ENCODE measurements at regions not wholly inside any gene's neighbourhood (a gene's known extent, or its start where the extent isn't known, plus 50 kb on each side); places are given as distances from the start of the nearest gene placed in this dataset.

GRCh38 chr18:75687626-75688025 is 260.1 kb upstream of the SMIM21 start:
- DNase-seq (ENCODE audit: low spot score), result no peak
- CTCF ChIA-PET (ENCODE audit: unreplicated experiment), result no interaction called here
- Histone ChIP-seq H3K27ac (ENCODE audit: low read depth, low read length, poor library complexity, severe bottlenecking) (no peak overlapping the region), H3K9me2 (ENCODE audit: insufficient read depth, low read length) (no peaks in the 10 kb centered on the region), H3K4me1 (ENCODE audit: insufficient read depth, low read length, poor library complexity, severe bottlenecking) (no peaks in the 10 kb centered on the region), H3K4me3 (ENCODE audit: low read depth, low read length, poor library complexity, severe bottlenecking) (no peak overlapping the region), H3K4me2 (ENCODE audit: low read length) (no peak overlapping the region), H2AFZ (ENCODE audit: low read length) (no peak overlapping the region), H3K9me3 (ENCODE audit: low read length) (no peaks in the 10 kb centered on the region), H3K36me3 (ENCODE audit: insufficient read depth, low read length) (no peaks in the 10 kb centered on the region), H3K79me2 (ENCODE audit: insufficient read depth, low read depth, low read length) (no peaks in the 10 kb centered on the region), H4K20me1 (ENCODE audit: insufficient read depth, low read length) (no peaks in the 10 kb centered on the region)
- intact Hi-C loops (cut with micrococcal nuclease; ENCODE audit: unreplicated experiment), result no loop called here
- no TSS peak for BruUV-seq (replicated peaks)
- POLR2A ChIA-PET, result no interaction called here
- TF ChIP-seq CTCF (conservative IDR thresholded peaks at IDR 0.05; ENCODE audit: low read length) (no peak), EZH2phosphoT487 (IDR thresholded peaks at IDR 0.05; ENCODE audit: borderline replicate concordance, low read depth, low read length) (no peak)

- H3K79me2 ChIP-seq (ENCODE audit: insufficient read depth, low read depth, low read length), result no peaks in the 10 kb centered on the region
- no peaks in the 10 kb centered on the region for H3K36me3 ChIP-seq (ENCODE audit: insufficient read depth, low read length)
- no peak overlapping the region for H3K4me3 ChIP-seq (ENCODE audit: low read depth, low read length, poor library complexity, severe bottlenecking)
- no peaks in the 10 kb centered on the region for H4K20me1 ChIP-seq (ENCODE audit: insufficient read depth, low read length)
- H3K9me3 ChIP-seq (ENCODE audit: low read length), result no peaks in the 10 kb centered on the region
- DNase-seq (ENCODE audit: low spot score), result no peak
- H3K27ac ChIP-seq (ENCODE audit: low read depth, low read length, poor library complexity, severe bottlenecking), result no peak overlapping the region
- no peak overlapping the region for H3K4me2 ChIP-seq (ENCODE audit: low read length)
- H3K4me1 ChIP-seq (ENCODE audit: insufficient read depth, low read length, poor library complexity, severe bottlenecking), result no peaks in the 10 kb centered on the region
- intact Hi-C loops (cut with micrococcal nuclease; ENCODE audit: unreplicated experiment), result no loop called here
- no TSS peak for BruUV-seq (replicated peaks)
- H2AFZ ChIP-seq (ENCODE audit: low read length), result no peak overlapping the region
- CTCF ChIA-PET (ENCODE audit: unreplicated experiment), result no interaction called here
- TF ChIP-seq CTCF (conservative IDR thresholded peaks at IDR 0.05; ENCODE audit: low read length), result no peak
- TF ChIP-seq EZH2phosphoT487 (IDR thresholded peaks at IDR 0.05; ENCODE audit: borderline replicate concordance, low read depth, low read length), result no peak
- POLR2A ChIA-PET, result interaction anchor here (0.7 kb wide), 1 partner anchor 429 kb away, joined by 3 read pairs; no protein-coding TSS in a partner anchor
- H3K9me2 ChIP-seq (ENCODE audit: insufficient read depth, low read length), result no peaks in the 10 kb centered on the region
These were observed 255.9 kb upstream of the SMIM21 start for GRCh38 chr18:75683426-75683825.

- POLR2A ChIA-PET, result no interaction called here
- H3K9me3 ChIP-seq (ENCODE audit: low read length), result no peaks in the 10 kb centered on the region
- no peaks in the 10 kb centered on the region for H3K36me3 ChIP-seq (ENCODE audit: insufficient read depth, low read length)
- intact Hi-C loops (cut with micrococcal nuclease; ENCODE audit: unreplicated experiment), result no loop called here
- no peak for DNase-seq (ENCODE audit: low spot score)
- H2AFZ ChIP-seq (ENCODE audit: low read length), result no peak overlapping the region
- no peak overlapping the region for H3K4me2 ChIP-seq (ENCODE audit: low read length)
- CTCF ChIA-PET (ENCODE audit: unreplicated experiment), result no interaction called here
- no peak overlapping the region for H3K4me3 ChIP-seq (ENCODE audit: low read depth, low read length, poor library complexity, severe bottlenecking)
- H3K9me2 ChIP-seq (ENCODE audit: insufficient read depth, low read length), result no peaks in the 10 kb centered on the region
- H3K79me2 ChIP-seq (ENCODE audit: insufficient read depth, low read depth, low read length), result no peaks in the 10 kb centered on the region
- no TSS peak for BruUV-seq (replicated peaks)
- no peaks in the 10 kb centered on the region for H4K20me1 ChIP-seq (ENCODE audit: insufficient read depth, low read length)
- no peaks in the 10 kb centered on the region for H3K4me1 ChIP-seq (ENCODE audit: insufficient read depth, low read length, poor library complexity, severe bottlenecking)
- no peak overlapping the region for H3K27ac ChIP-seq (ENCODE audit: low read depth, low read length, poor library complexity, severe bottlenecking)
- TF ChIP-seq CTCF (conservative IDR thresholded peaks at IDR 0.05; ENCODE audit: low read length) (no peak), EZH2phosphoT487 (IDR thresholded peaks at IDR 0.05; ENCODE audit: borderline replicate concordance, low read depth, low read length) (no peak)
These were observed 254.1 kb upstream of the SMIM21 start for GRCh38 chr18:75681538-75682115.
